CD4-positive, alpha-beta T cell treated with Interferon gamma for 1 hour (primary cell): ENCODE measurements at regions not wholly inside any gene's neighbourhood (a gene's known extent, or its start where the extent isn't known, plus 50 kb on each side); places are given as distances from the start of the nearest gene placed in this dataset.
"Not testable (repeated sequence)": the region's sequence is repeated elsewhere in the genome, so short reads cannot be mapped to it uniquely, and the experiment has no call there.

ENCODE experiments used
- DNase-seq: peaks from one replicate; pipeline ENCODE4 v3.0.0-alpha.2; 2020

GRCh38 chr7:92913849-92914248 lies 77.5 kb upstream of the CDK6 start:
- DNase-seq = no peak

GRCh38 chr7:92910976-92911375 lies 74.6 kb upstream of the CDK6 start:
- DNase-seq = no peak

- DNase-seq = no peak
Measured at GRCh38 chr7:92909686-92910475, 73.5 kb upstream of the CDK6 start.

GRCh38 chr7:92904244-92905131 lies 68.1 kb upstream of the CDK6 start:
- peak; percentile 58 for DNase-seq

GRCh38 chr7:92898798-92899197 lies 62.4 kb upstream of the CDK6 start:
- DNase-seq = no peak

GRCh38 chr7:92894857-92895256 lies 58.5 kb upstream of the CDK6 start:
- not testable (repeated sequence) for DNase-seq

GRCh38 chr7:92889081-92889480 lies 52.7 kb upstream of the CDK6 start:
- no peak for DNase-seq
